ENCODE measurements at regions not wholly inside any gene's neighbourhood (a gene's known extent, or its start where the extent isn't known, plus 50 kb on each side); places are given as distances from the start of the nearest gene placed in this dataset.

- no peak for DNase-seq
Measured at GRCh38 chr5:165152058-165152457, 1646.6 kb downstream of the MAT2B start.

GRCh38 chr5:165157219-165157618, 1651.8 kb downstream of the MAT2B start:
- no peak for DNase-seq

GRCh38 chr5:165161204-165161603, 1655.8 kb downstream of the MAT2B start:
- DNase-seq = no peak

GRCh38 chr5:165163861-165164260, 1658.4 kb downstream of the MAT2B start:
- no peak for DNase-seq

GRCh38 chr5:165173651-165174050, 1668.2 kb downstream of the MAT2B start:
- no peak for DNase-seq

GRCh38 chr5:165175041-165175440, 1669.6 kb downstream of the MAT2B start:
- DNase-seq = no peak

GRCh38 chr5:165184183-165184582, 1678.8 kb downstream of the MAT2B start:
- no peak for DNase-seq

GRCh38 chr5:165185716-165186115, 1680.3 kb downstream of the MAT2B start:
- DNase-seq = peak; percentile 51

GRCh38 chr5:165187815-165188214, 1682.4 kb downstream of the MAT2B start:
- DNase-seq = peak; percentile 49

GRCh38 chr5:165188556-165189175, 1683.2 kb downstream of the MAT2B start:
- peak; percentile 98 for DNase-seq

- DNase-seq = no peak
Measured at GRCh38 chr5:165196961-165197360, 1691.5 kb downstream of the MAT2B start.

GRCh38 chr5:165201369-165201768, 1696.0 kb downstream of the MAT2B start:
- no peak for DNase-seq

GRCh38 chr5:165201771-165202518, 1696.5 kb downstream of the MAT2B start:
- DNase-seq = no peak

GRCh38 chr5:165202519-165202910, 1697.1 kb downstream of the MAT2B start:
- no peak for DNase-seq

- DNase-seq = no peak
Measured at GRCh38 chr5:165209101-165209727, 1703.8 kb downstream of the MAT2B start.

- DNase-seq = no peak
Measured at GRCh38 chr5:165224366-165225045, 1719.1 kb downstream of the MAT2B start.

- DNase-seq = no peak
Measured at GRCh38 chr5:165227515-165227914, 1722.1 kb downstream of the MAT2B start.

GRCh38 chr5:165228184-165228583, 1722.8 kb downstream of the MAT2B start:
- DNase-seq = no peak

GRCh38 chr5:165231821-165232508, 1726.5 kb downstream of the MAT2B start:
- DNase-seq = no peak

GRCh38 chr5:165232509-165233028, 1727.2 kb downstream of the MAT2B start:
- DNase-seq = no peak

GRCh38 chr5:165241811-165242210, 1736.4 kb downstream of the MAT2B start:
- DNase-seq = no peak

GRCh38 chr5:165242646-165243045, 1737.2 kb downstream of the MAT2B start:
- no peak for DNase-seq

GRCh38 chr5:165244407-165244806, 1739.0 kb downstream of the MAT2B start:
- no peak for DNase-seq

All from SIG-M5 (cell line).